ENCODE measurements at regions not wholly inside any gene's neighbourhood (a gene's known extent, or its start where the extent isn't known, plus 50 kb on each side); places are given as distances from the start of the nearest gene placed in this dataset.

DNA sequence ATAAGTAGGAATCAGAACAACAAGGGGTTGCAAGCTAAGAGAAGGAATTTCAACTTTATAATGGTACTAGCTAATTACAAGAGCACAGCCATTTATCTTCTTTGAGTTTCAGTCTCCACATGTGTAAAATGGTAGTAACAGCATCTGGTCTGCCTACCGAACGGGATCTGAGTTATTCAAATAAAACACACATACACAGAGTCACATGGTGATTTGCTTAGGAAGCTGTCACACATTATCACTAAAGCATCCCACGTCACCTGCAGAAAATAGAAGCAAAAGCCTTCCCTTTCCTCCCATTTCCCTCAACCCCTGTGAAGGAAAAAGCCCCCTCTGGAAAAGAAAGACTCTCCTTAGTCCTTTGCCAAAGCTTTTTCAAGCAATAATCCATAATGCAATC, 389.7 kb downstream of the OMA1 start:
- TF ChIP-seq, protein P1, sequence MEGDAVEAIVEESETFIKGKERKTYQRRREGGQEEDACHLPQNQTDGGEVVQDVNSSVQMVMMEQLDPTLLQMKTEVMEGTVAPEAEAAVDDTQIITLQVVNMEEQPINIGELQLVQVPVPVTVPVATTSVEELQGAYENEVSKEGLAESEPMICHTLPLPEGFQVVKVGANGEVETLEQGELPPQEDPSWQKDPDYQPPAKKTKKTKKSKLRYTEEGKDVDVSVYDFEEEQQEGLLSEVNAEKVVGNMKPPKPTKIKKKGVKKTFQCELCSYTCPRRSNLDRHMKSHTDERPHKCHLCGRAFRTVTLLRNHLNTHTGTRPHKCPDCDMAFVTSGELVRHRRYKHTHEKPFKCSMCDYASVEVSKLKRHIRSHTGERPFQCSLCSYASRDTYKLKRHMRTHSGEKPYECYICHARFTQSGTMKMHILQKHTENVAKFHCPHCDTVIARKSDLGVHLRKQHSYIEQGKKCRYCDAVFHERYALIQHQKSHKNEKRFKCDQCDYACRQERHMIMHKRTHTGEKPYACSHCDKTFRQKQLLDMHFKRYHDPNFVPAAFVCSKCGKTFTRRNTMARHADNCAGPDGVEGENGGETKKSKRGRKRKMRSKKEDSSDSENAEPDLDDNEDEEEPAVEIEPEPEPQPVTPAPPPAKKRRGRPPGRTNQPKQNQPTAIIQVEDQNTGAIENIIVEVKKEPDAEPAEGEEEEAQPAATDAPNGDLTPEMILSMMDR (IDR thresholded peaks at IDR 0.05) = no peak
- no peak for TF ChIP-seq POLR2A (IDR thresholded peaks at IDR 0.05)
- H3K36me3 ChIP-seq = no peaks in the 10 kb centered on the region
- no peaks in the 10 kb centered on the region for H3K4me1 ChIP-seq
- DNase-seq = no peak
- no peak overlapping the region for H3K4me3 ChIP-seq
- H3K9me3 ChIP-seq = no peaks in the 10 kb centered on the region
- no peaks in the 10 kb centered on the region for H3K27me3 ChIP-seq
- no peak overlapping the region for H3K27ac ChIP-seq

DNA sequence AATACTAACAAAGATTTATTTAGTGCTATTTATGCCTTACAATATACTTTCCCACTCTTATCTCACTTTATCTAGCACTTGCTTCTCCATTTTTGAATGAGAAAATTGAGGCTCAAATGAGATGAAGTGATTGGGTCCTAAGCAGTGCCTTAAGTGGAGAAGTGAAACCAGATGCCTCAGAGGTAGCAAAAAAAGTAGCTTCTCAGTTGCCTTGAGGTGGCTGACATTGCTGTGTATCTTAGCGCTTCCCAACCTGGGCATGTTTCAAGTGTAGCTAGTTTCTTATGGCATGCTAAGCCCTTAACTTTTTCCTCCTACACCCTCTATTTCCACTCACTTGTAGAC, 390.4 kb downstream of the OMA1 start:
- no peaks in the 10 kb centered on the region for H3K36me3 ChIP-seq
- no peaks in the 10 kb centered on the region for H3K4me1 ChIP-seq
- H3K4me3 ChIP-seq = no peak overlapping the region
- no peaks in the 10 kb centered on the region for H3K27me3 ChIP-seq
- no peak for DNase-seq
- no peaks in the 10 kb centered on the region for H3K9me3 ChIP-seq
- no peak for TF ChIP-seq POLR2A (IDR thresholded peaks at IDR 0.05)
- TF ChIP-seq, protein P1 (IDR thresholded peaks at IDR 0.05) = no peak
- no peak overlapping the region for H3K27ac ChIP-seq

DNA sequence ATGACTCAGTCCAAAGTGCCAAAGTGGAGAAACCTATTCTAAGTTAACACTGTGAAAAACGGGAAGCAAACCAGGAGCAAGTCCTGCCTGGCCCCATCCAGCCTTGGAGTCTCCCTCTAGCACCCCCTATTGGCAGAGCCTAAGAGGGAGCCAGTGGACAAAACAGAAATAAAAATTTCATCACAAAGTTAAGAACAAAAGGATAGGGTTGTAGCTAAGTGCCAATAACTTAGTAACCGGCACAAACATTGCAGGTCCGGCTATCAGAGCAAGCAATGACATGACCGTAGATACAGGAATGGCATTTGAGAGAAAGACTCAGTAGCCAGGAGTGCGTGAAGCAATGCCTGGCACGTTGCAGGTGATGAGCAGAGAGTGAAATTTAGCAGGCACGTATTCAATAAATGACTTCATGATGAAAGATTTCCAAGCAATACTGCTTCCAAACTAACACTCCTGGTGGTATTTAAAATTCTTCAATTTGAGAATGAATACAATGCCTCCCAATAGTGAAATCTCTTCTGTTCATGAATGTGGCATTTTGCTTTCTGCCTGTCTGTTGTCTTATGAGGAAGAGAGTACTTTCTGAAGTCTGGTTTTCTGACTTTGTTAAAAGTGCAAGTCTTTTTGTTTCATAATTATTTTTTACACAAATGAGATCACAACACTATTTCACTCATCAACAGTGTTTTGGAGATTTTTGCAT, 391.0 kb downstream of the OMA1 start:
- H3K4me1 ChIP-seq = no peaks in the 10 kb centered on the region
- no peaks in the 10 kb centered on the region for H3K36me3 ChIP-seq
- no peak overlapping the region for H3K4me3 ChIP-seq
- no peaks in the 10 kb centered on the region for H3K27me3 ChIP-seq
- H3K27ac ChIP-seq = no peak overlapping the region
- TF ChIP-seq, protein P1 (IDR thresholded peaks at IDR 0.05) = peak in 4 of 6 experiments; percentile 4 to 22 (median 12)
- TF ChIP-seq POLR2A (IDR thresholded peaks at IDR 0.05) = no peak
- DNase-seq = no peak
- no peaks in the 10 kb centered on the region for H3K9me3 ChIP-seq

DNA sequence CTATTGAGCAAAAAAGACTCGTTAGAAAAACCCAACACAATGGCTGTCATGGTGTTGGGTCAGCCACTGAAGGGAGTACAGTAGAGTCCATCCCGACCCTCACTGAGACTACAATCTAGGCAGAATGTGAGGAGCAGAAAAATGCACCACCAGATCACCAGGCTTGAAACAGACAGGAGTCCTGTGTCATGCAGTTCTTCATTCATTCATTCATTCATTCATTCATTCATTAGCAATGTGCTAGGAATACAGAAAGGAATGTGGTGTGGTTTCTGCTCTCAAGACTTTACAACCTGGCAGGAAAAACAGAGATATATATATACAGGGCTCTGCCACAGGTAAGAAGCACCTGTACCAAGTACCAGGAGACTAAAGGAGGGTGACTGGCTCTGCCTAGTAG, 392.3 kb downstream of the OMA1 start:
- Histone ChIP-seq H3K9me3 (no peaks in the 10 kb centered on the region), H3K27ac (no peak overlapping the region), H3K27me3 (no peaks in the 10 kb centered on the region), H3K36me3 (no peaks in the 10 kb centered on the region), H3K4me1 (no peaks in the 10 kb centered on the region), H3K4me3 (no peak overlapping the region)
- no peak for DNase-seq
- no peak for TF ChIP-seq POLR2A (IDR thresholded peaks at IDR 0.05)
- TF ChIP-seq, protein P1 (IDR thresholded peaks at IDR 0.05) = no peak

DNA sequence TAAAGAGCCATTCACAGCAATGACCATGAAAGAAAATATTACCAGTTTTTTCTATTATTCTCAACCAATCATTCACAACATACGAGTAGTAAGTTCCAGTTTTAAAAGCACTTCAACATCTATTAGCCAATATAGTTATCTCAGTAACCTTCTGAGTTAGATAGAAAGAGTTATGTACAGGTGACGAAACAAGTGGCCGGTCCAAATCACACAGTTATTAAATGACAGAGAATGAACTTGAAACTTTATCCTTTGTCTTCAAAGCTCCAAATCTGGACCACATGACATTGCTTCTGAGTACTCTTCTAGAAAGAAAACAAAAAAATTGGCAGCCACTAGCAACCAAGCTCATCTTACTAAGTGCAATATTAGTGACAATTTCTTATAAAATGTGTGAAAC, 393.8 kb downstream of the OMA1 start:
- no peaks in the 10 kb centered on the region for H3K4me1 ChIP-seq
- no peaks in the 10 kb centered on the region for H3K36me3 ChIP-seq
- DNase-seq = no peak
- TF ChIP-seq, protein P1 (IDR thresholded peaks at IDR 0.05) = no peak
- TF ChIP-seq POLR2A (IDR thresholded peaks at IDR 0.05) = no peak
- H3K9me3 ChIP-seq = no peaks in the 10 kb centered on the region
- no peak overlapping the region for H3K27ac ChIP-seq
- no peaks in the 10 kb centered on the region for H3K27me3 ChIP-seq
- H3K4me3 ChIP-seq = no peak overlapping the region

Data from Peyer's patch (tissue), 4 donors.